ENCODE measurements at regions not wholly inside any gene's neighbourhood (a gene's known extent, or its start where the extent isn't known, plus 50 kb on each side); places are given as distances from the start of the nearest gene placed in this dataset.

DNA sequence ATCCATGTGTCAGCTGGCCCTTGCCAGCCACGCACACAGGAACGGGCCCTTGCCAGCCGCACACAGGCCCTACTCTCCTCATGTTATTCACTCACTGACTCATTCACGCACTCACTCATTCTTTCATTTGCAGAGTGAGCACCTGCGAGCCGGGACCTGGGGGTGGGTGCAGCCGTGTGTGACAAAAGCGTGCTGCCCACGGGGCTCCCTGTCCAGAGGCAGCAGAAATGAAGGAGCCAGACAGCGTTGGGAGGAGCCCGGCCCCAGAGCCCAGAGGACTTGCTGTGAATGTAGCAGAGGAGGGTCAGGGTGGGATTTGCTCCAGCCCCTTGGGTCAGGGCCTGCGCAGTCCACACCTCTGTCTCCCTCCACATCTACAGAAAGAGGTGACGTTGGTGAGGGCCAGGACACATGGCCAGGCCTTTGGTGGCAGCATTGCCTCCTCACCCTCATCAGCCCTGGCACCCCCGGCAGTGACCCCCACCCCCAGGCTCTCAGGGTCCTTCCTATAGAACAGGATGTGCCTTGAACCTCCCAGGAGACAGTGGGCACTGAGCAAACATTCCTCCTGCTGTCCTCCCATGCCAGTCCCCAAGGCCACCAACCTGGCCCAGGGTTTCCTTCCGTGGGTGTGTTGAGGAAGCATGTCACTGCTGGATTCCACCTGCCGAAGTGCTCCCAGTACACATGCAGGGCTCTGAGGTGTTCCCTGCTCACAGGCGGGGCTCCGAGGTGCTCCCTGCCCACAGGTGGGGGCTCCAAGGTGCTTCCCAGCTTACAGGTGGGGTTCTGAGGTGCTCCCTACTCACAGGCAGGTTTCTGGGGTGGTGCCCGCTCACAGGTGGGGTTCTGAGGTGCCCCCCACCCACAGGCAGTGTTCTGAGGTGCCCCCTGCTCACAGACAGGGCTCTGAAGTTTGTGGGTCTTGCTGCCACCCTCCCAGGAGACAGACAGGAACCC lies 105.7 kb downstream of the HMX1 start:
- TF ChIP-seq, protein P1, sequence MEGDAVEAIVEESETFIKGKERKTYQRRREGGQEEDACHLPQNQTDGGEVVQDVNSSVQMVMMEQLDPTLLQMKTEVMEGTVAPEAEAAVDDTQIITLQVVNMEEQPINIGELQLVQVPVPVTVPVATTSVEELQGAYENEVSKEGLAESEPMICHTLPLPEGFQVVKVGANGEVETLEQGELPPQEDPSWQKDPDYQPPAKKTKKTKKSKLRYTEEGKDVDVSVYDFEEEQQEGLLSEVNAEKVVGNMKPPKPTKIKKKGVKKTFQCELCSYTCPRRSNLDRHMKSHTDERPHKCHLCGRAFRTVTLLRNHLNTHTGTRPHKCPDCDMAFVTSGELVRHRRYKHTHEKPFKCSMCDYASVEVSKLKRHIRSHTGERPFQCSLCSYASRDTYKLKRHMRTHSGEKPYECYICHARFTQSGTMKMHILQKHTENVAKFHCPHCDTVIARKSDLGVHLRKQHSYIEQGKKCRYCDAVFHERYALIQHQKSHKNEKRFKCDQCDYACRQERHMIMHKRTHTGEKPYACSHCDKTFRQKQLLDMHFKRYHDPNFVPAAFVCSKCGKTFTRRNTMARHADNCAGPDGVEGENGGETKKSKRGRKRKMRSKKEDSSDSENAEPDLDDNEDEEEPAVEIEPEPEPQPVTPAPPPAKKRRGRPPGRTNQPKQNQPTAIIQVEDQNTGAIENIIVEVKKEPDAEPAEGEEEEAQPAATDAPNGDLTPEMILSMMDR (IDR thresholded peaks at IDR 0.05; ENCODE audit: extremely low read depth in 1 of 2, insufficient read depth in 1 of 2, low read depth in 1 of 2, low read length in 2 of 2) = no peak
- TF ChIP-seq POLR2AphosphoS5 (IDR thresholded peaks at IDR 0.05; ENCODE audit: insufficient read depth, low read depth, low read length) = no peak
- TF ChIP-seq GATA2 (IDR thresholded peaks at IDR 0.05; ENCODE audit: insufficient read depth, insufficient read length, low read depth, low read length) = no peak
- no peak for TF ChIP-seq POLR2A (IDR thresholded peaks at IDR 0.05; ENCODE audit: low read depth, low read length)
- no peak for TF ChIP-seq EZH2 (IDR thresholded peaks at IDR 0.05; ENCODE audit: borderline replicate concordance, low read depth, low read length, severe bottlenecking)
- TF ChIP-seq MAX (IDR thresholded peaks at IDR 0.05; ENCODE audit: insufficient read depth, insufficient read length) = no peak
- TF ChIP-seq JUN (IDR thresholded peaks at IDR 0.05; ENCODE audit: borderline replicate concordance, insufficient read depth, insufficient read length, low read depth) = no peak
- no peak for TF ChIP-seq MYC (IDR thresholded peaks at IDR 0.05; ENCODE audit: low read depth, low read length)
- TF ChIP-seq FOS (IDR thresholded peaks at IDR 0.05; ENCODE audit: borderline replicate concordance, insufficient read depth, low read length) = no peak
